ENCODE measurements at regions not wholly inside any gene's neighbourhood (a gene's known extent, or its start where the extent isn't known, plus 50 kb on each side); places are given as distances from the start of the nearest gene placed in this dataset.
"Not testable (repeated sequence)": the region's sequence is repeated elsewhere in the genome, so short reads cannot be mapped to it uniquely, and the experiment has no call there.

- no peak for DNase-seq
Observed at GRCh38 chr14:70269582-70269981, 80.8 kb upstream of the SLC8A3 start.

DNA sequence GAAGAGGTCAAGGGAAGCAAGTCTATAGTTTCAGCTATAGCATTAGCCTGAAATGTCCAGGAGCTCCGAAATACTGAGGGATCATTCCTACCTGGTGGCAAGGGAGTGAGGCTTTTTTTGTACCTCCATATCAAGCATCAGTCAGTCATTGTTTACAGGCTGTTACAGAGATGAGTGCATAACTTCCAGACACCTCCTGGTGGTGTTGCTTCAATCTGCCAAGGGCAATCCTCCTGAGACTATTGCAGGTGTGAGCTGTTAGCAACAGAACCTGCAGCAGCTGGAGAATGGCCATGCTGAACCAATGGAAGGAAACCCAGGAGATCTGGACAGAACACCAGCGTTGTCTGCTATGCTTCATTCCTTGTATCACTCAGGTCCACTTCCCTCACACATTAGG lies 80.0 kb upstream of the SLC8A3 start:
- no peak for DNase-seq

- DNase-seq, result no peak
Observed at GRCh38 chr14:70266157-70266556, 77.4 kb upstream of the SLC8A3 start.

GRCh38 chr14:70265422-70265821 lies 76.7 kb upstream of the SLC8A3 start:
- DNase-seq, result no peak

DNA sequence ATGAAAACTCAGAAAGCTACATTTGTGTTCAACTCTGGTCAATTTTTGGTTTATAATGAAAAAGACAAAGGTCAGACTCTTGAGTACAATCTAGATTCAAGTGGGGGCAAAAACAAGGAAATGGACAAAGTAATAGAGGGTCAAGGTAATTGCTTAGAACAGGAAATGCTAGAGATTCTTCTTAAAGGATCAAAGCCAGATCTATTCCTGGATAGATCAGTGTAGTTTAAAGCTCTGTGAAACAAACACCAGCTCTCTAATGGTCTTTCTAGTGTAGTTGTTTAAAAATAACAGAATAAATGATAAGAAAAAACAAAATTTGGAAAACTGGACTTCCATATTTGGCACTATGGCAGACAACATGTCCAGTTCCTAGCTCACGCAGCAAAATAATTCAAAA lies 70.7 kb upstream of the SLC8A3 start:
- DNase-seq, result no peak

- peak; percentile 7 to 39 for DNase-seq
Observed at GRCh38 chr14:70257526-70257925, 68.8 kb upstream of the SLC8A3 start.

- no peak for DNase-seq
Observed at GRCh38 chr14:70256601-70257000, 67.8 kb upstream of the SLC8A3 start.

- peak; percentile 12 for DNase-seq
Observed at GRCh38 chr14:70255071-70256057, 66.6 kb upstream of the SLC8A3 start.

- peak; percentile 4 to 16 for DNase-seq
Observed at GRCh38 chr14:70254476-70254961, 65.8 kb upstream of the SLC8A3 start.

- not testable (repeated sequence) for DNase-seq
Observed at GRCh38 chr14:70253547-70253946, 64.8 kb upstream of the SLC8A3 start.

- DNase-seq, result no peak
Observed at GRCh38 chr14:70245026-70245425, 56.3 kb upstream of the SLC8A3 start.

DNA sequence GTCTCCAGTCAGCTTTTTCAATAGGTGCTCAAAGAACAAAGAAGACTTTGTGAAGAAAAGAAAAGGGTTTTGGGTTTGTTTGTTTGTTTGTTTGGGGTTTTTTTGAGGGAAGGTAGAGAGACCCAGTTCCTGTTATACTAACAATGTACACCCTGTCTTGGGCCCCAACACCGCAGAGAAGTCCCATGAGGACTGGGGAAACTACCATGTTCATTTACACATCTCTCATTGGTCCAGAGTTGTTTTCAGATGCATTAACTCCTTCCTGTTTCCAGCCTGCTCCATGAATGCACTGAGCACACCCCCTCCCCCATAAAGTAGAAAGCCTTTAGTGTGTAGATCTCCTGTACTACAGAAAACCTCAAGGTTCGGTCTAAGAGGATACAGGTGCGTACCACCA lies 51.1 kb upstream of the SLC8A3 start:
- no peak for DNase-seq

- DNase-seq, result not testable (repeated sequence)
Observed at GRCh38 chr14:70238635-70239034, 49.9 kb upstream of the SLC8A3 start.
